ENCODE measurements at regions not wholly inside any gene's neighbourhood (a gene's known extent, or its start where the extent isn't known, plus 50 kb on each side); places are given as distances from the start of the nearest gene placed in this dataset.

DNA sequence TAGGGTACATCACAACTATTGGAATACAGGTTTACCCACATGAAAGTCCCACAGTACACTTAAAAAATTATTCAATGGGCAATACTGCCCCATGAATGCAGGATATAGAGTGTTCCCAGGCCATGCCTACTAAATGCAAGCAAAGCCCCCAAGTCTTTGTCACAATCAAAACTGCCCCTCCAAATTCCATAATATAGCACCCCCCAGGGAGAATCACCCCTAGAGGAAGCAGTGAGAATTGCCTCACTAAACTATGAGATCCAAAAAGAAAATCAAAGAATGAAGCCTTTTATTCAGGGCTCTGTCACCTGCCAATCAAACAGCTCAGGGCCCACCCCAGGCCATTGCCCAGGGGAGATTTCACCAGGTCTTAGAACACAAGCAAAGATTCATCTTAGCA is 90.8 kb downstream of the ATPSCKMT start:
- TF ChIP-seq, protein P1, sequence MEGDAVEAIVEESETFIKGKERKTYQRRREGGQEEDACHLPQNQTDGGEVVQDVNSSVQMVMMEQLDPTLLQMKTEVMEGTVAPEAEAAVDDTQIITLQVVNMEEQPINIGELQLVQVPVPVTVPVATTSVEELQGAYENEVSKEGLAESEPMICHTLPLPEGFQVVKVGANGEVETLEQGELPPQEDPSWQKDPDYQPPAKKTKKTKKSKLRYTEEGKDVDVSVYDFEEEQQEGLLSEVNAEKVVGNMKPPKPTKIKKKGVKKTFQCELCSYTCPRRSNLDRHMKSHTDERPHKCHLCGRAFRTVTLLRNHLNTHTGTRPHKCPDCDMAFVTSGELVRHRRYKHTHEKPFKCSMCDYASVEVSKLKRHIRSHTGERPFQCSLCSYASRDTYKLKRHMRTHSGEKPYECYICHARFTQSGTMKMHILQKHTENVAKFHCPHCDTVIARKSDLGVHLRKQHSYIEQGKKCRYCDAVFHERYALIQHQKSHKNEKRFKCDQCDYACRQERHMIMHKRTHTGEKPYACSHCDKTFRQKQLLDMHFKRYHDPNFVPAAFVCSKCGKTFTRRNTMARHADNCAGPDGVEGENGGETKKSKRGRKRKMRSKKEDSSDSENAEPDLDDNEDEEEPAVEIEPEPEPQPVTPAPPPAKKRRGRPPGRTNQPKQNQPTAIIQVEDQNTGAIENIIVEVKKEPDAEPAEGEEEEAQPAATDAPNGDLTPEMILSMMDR (IDR thresholded peaks at IDR 0.05; ENCODE audit: low read depth, low read length, missing input control) = no peak
- TF ChIP-seq TAF1 (conservative IDR thresholded peaks at IDR 0.05) = no peak
- TF ChIP-seq JUND (IDR thresholded peaks at IDR 0.05) = no peak
- no peak for TF ChIP-seq RAD21 (IDR thresholded peaks at IDR 0.05)
- TF ChIP-seq, protein P2, sequence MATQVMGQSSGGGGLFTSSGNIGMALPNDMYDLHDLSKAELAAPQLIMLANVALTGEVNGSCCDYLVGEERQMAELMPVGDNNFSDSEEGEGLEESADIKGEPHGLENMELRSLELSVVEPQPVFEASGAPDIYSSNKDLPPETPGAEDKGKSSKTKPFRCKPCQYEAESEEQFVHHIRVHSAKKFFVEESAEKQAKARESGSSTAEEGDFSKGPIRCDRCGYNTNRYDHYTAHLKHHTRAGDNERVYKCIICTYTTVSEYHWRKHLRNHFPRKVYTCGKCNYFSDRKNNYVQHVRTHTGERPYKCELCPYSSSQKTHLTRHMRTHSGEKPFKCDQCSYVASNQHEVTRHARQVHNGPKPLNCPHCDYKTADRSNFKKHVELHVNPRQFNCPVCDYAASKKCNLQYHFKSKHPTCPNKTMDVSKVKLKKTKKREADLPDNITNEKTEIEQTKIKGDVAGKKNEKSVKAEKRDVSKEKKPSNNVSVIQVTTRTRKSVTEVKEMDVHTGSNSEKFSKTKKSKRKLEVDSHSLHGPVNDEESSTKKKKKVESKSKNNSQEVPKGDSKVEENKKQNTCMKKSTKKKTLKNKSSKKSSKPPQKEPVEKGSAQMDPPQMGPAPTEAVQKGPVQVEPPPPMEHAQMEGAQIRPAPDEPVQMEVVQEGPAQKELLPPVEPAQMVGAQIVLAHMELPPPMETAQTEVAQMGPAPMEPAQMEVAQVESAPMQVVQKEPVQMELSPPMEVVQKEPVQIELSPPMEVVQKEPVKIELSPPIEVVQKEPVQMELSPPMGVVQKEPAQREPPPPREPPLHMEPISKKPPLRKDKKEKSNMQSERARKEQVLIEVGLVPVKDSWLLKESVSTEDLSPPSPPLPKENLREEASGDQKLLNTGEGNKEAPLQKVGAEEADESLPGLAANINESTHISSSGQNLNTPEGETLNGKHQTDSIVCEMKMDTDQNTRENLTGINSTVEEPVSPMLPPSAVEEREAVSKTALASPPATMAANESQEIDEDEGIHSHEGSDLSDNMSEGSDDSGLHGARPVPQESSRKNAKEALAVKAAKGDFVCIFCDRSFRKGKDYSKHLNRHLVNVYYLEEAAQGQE (IDR thresholded peaks at IDR 0.05) = no peak
- no peak for TF ChIP-seq RXRA (IDR thresholded peaks at IDR 0.05)
- no peak for TF ChIP-seq YY1 (IDR thresholded peaks at IDR 0.05)
- no peak for TF ChIP-seq EGR1 (IDR thresholded peaks at IDR 0.05; ENCODE audit: low read depth in 2 of 2)
- no peak for TF ChIP-seq FOXA1 (IDR thresholded peaks at IDR 0.05)
- TF ChIP-seq SP1 (IDR thresholded peaks at IDR 0.05) = no peak
- no peak for TF ChIP-seq FOXA2 (IDR thresholded peaks at IDR 0.05)
